Heart left ventricle (tissue), 13 donors: ENCODE measurements at regions not wholly inside any gene's neighbourhood (a gene's known extent, or its start where the extent isn't known, plus 50 kb on each side); places are given as distances from the start of the nearest gene placed in this dataset.

Experiments
- CTCF ChIP-seq, 12 donors: fragments of 200-600 bp; sonication (generic) in 4 of 12; IDR thresholded peaks; one replicate each; pipeline versions ENCODE4 v1.5.0 to v1.8.0; 2018 to 2022; ENCODE audit warnings: antibody characterized with exemption in 12 of 12, mild to moderate bottlenecking in 5 of 12
- POLR2A ChIP-seq, 2 donors: fragments of 450-650 bp; IDR thresholded peaks; one replicate each; pipeline ENCODE4 v1.6.1; 2017; ENCODE audit warnings: antibody characterized with exemption in 2 of 2, mild to moderate bottlenecking in 2 of 2, moderate library complexity in 2 of 2
- donor health status: ischemic (EF 13 %, LVEDD 7.1; RV severe dilation, severe dysfunction).
- donor health status: DM: no; HTN: yes; CAD: no.
- donor health status: DM: no; HTN: no; CAD: no.
- donor health status: ischemic (EF 25% LVEDD 6.9; RV normal size, moderate dysfunction).
- donor health status: ischemic (EF 25% LVEDD 5.7; RV mildly dilated, moderate dysfunction).
- donor health status: ischemic (EF 35%, LVEDD 5.7; RV mildly dilated, moderate dysfunction).
- donor health status: nonischemic (EF 11% LVEDD 7.7; RV severe dilation, severe dysfunction).
- donor health status: DM: yes; HTN: yes; CAD: no.
- donor health status: PGD.
- donor health status: ischemic (EF 29% LVEDD 5.4; RV normal size, mild dysfunction).
- donor health status: nonischemic (EF 23%, LVEDD 6.1; RV moderate dilation, normal function).

GRCh38 chr1:218633238-218633988, 288.3 kb downstream of the TGFB2 start:
- TF ChIP-seq CTCF (IDR thresholded peaks at IDR 0.05) (no peak), POLR2A (IDR thresholded peaks at IDR 0.05) (no peak)
